Natural killer cell (primary cell): ENCODE measurements at regions not wholly inside any gene's neighbourhood (a gene's known extent, or its start where the extent isn't known, plus 50 kb on each side); places are given as distances from the start of the nearest gene placed in this dataset.

Experiments
- ATAC-seq, 3 donors: fragments of 150-1000 bp in 2 of 3; fragments of 200-7000 bp in 1 of 3; cut with Tn5 transposase; 1 replicate in 1 of 3; 2 replicates in 2 of 3; pipeline ENCODE4 v1.10.0; 2021; ENCODE audit warnings: mild to moderate bottlenecking in 2 of 3, moderate library complexity in 2 of 3
- DNase-seq, 2 donors: peaks; one replicate each; pipeline versions ENCODE4 v3.0.0 to v3.0.0-alpha.2; 2013 to 2021; ENCODE audit warnings: mixed read lengths in 1 of 2
- H3K27ac ChIP-seq: one replicate; pipeline ENCODE4 v1.5.1; 2013; ENCODE audit warnings: mild to moderate bottlenecking, low read length
- H3K27me3 ChIP-seq: one replicate; pipeline ENCODE4 v1.6.1; 2013; ENCODE audit warnings: low read length; ENCODE audit not compliant: control insufficient read depth, insufficient read depth
- H3K36me3 ChIP-seq: one replicate; pipeline ENCODE4 v1.6.1; 2013; ENCODE audit warnings: low read length; ENCODE audit not compliant: control insufficient read depth, insufficient read depth
- H3K4me1 ChIP-seq: one replicate; pipeline ENCODE4 v1.6.1; 2013; ENCODE audit warnings: low read length; ENCODE audit not compliant: control insufficient read depth, insufficient read depth
- H3K4me3 ChIP-seq: one replicate; pipeline ENCODE4 v1.5.1; 2013; ENCODE audit warnings: low read length
- H3K9me3 ChIP-seq: one replicate; pipeline ENCODE4 v1.6.1; 2013; ENCODE audit warnings: low read length; ENCODE audit not compliant: control insufficient read depth, insufficient read depth
- H3K27ac Mint-ChIP-seq, 2 donors: one replicate each; pipeline ENCODE4 v1.8.0; 2022; ENCODE audit warnings: mild to moderate bottlenecking in 2 of 2, mixed read lengths in 2 of 2, moderate library complexity in 1 of 2
- H3K27me3 Mint-ChIP-seq, 2 donors: one replicate each; pipeline ENCODE4 v1.8.0; 2022; ENCODE audit warnings: low read depth in 2 of 2, mixed read lengths in 2 of 2
- H3K36me3 Mint-ChIP-seq: one replicate; pipeline ENCODE4 v1.8.0; 2022; ENCODE audit warnings: mixed read lengths
- H3K4me1 Mint-ChIP-seq, 2 donors: one replicate each; pipeline ENCODE4 v1.8.0; 2022; ENCODE audit warnings: mixed read lengths in 2 of 2
- H3K4me3 Mint-ChIP-seq: one replicate; pipeline ENCODE4 v1.8.0; 2022; ENCODE audit warnings: mild to moderate bottlenecking, moderate library complexity, mixed read lengths
- H3K9me3 Mint-ChIP-seq, 2 donors: one replicate each; pipeline ENCODE4 v1.8.0; 2022; ENCODE audit warnings: mixed read lengths in 2 of 2
- CTCF ChIP-seq: fragments of 200-600 bp; IDR thresholded peaks from one replicate; pipeline ENCODE4 v1.8.0; 2022; ENCODE audit warnings: antibody characterized with exemption
- WGBS: methylation state at CpG from one replicate; pipeline ENCODE4 v1.1.7; 2013; ENCODE audit warnings: missing lambda C conversion rate; ENCODE audit not compliant: insufficient coverage; 5-methylcytosine and 5-hydroxymethylcytosine counted together
- intact Hi-C: fragments of 100-400 bp; cut with micrococcal nuclease; formaldehyde crosslinking; loops from one replicate; pipeline ENCODE4 v1.14.2; 2022

GRCh38 chr4:29553846-29554245, 1166.3 kb upstream of the PCDH7 start:
- Histone ChIP-seq H3K27me3 (no peaks in the 10 kb centered on the region), H3K27ac (no peak overlapping the region), H3K36me3 (no peaks in the 10 kb centered on the region), H3K9me3 (no peaks in the 10 kb centered on the region), H3K4me1 (no peaks in the 10 kb centered on the region), H3K4me3 (no peak overlapping the region)
- no peak for TF ChIP-seq CTCF
- WGBS: no CpG with 5 or more reads among the region's 1 CpG
- H3K9me3 Mint-ChIP-seq: peaks cover 17 to 23% of the 10 kb centered on the region in 2 donors
- DNase-seq (no peak), ATAC-seq (no peak)
- intact Hi-C loops: no loop called here
- H3K4me3 Mint-ChIP-seq: no peak overlapping the region
- H3K27me3 Mint-ChIP-seq: no peaks in the 10 kb centered on the region
- H3K27ac Mint-ChIP-seq: no peak overlapping the region
- H3K36me3 Mint-ChIP-seq: no peaks in the 10 kb centered on the region
- no peaks in the 10 kb centered on the region for H3K4me1 Mint-ChIP-seq

- Histone ChIP-seq H3K27me3 (no peaks in the 10 kb centered on the region), H3K27ac (no peak overlapping the region), H3K9me3 (no peaks in the 10 kb centered on the region), H3K36me3 (no peaks in the 10 kb centered on the region), H3K4me1 (no peaks in the 10 kb centered on the region), H3K4me3 (no peak overlapping the region)
- ATAC-seq (no peak), DNase-seq (no peak)
- intact Hi-C loops: no loop called here
- no peaks in the 10 kb centered on the region for H3K4me1 Mint-ChIP-seq
- no peaks in the 10 kb centered on the region for H3K27me3 Mint-ChIP-seq
- H3K27ac Mint-ChIP-seq: no peak overlapping the region
- TF ChIP-seq CTCF: no peak
- no peak overlapping the region for H3K4me3 Mint-ChIP-seq
- H3K36me3 Mint-ChIP-seq: peaks cover 8% of the 10 kb centered on the region
- peaks cover 13 to 14% of the 10 kb centered on the region in 2 donors for H3K9me3 Mint-ChIP-seq
Measured at GRCh38 chr4:29558789-29559188, 1161.4 kb upstream of the PCDH7 start.

GRCh38 chr4:29559286-29559685, 1160.9 kb upstream of the PCDH7 start:
- no peak for TF ChIP-seq CTCF
- Mint-ChIP-seq H3K36me3 (peaks cover 8% of the 10 kb centered on the region), H3K4me3 (no peak overlapping the region), H3K4me1 (no peaks in the 10 kb centered on the region), H3K27me3 (no peaks in the 10 kb centered on the region), H3K27ac (no peak overlapping the region), H3K9me3 (peaks cover 14 to 17% of the 10 kb centered on the region in 2 donors)
- Histone ChIP-seq H3K36me3 (no peaks in the 10 kb centered on the region), H3K27me3 (no peaks in the 10 kb centered on the region), H3K4me1 (no peaks in the 10 kb centered on the region), H3K9me3 (no peaks in the 10 kb centered on the region), H3K27ac (no peak overlapping the region), H3K4me3 (no peak overlapping the region)
- intact Hi-C loops: no loop called here
- no peak for DNase-seq
- no peak for ATAC-seq

GRCh38 chr4:29560452-29560851, 1159.7 kb upstream of the PCDH7 start:
- Mint-ChIP-seq H3K4me3 (no peak overlapping the region), H3K36me3 (peaks cover 8% of the 10 kb centered on the region), H3K27ac (no peak overlapping the region), H3K9me3 (peaks cover 19 to 25% of the 10 kb centered on the region in 2 donors), H3K27me3 (no peaks in the 10 kb centered on the region), H3K4me1 (no peaks in the 10 kb centered on the region)
- Histone ChIP-seq H3K4me3 (no peak overlapping the region), H3K4me1 (no peaks in the 10 kb centered on the region), H3K9me3 (no peaks in the 10 kb centered on the region), H3K27ac (no peak overlapping the region), H3K36me3 (no peaks in the 10 kb centered on the region), H3K27me3 (no peaks in the 10 kb centered on the region)
- intact Hi-C loops: no loop called here
- WGBS: no CpG with 5 or more reads among the region's 1 CpG
- ATAC-seq: no peak
- no peak for DNase-seq
- no peak for TF ChIP-seq CTCF
